SK-N-SH treated with all-trans-retinoic acid at 6 μM for 48 hours (cell line): ENCODE measurements at regions not wholly inside any gene's neighbourhood (a gene's known extent, or its start where the extent isn't known, plus 50 kb on each side); places are given as distances from the start of the nearest gene placed in this dataset.

Experiments used
- ATAC-seq: fragments of 200-7000 bp; cut with Tn5 transposase; 3 replicates; pipeline ENCODE4 v1.9.1; 2020; ENCODE audit warnings: mild to moderate bottlenecking, moderate library complexity
- ARNTL ChIP-seq: fragments of 450-650 bp; formaldehyde crosslinking; IDR thresholded peaks from 2 replicates; pipeline ENCODE4 v1.5.0; 2020; ENCODE audit warnings: low read depth, mild to moderate bottlenecking, moderate library complexity, borderline replicate concordance
- BACH2 ChIP-seq: fragments of 250-450 bp; sonication (Bioruptor Pico); IDR thresholded peaks from 2 replicates; pipeline ENCODE4 v1.9.0; 2021; ENCODE audit warnings: mild to moderate bottlenecking, borderline replicate concordance
- CSDC2 ChIP-seq: fragments of 250-450 bp; sonication (Bioruptor Pico); IDR thresholded peaks from 2 replicates; pipeline ENCODE4 v1.5.0; 2020; ENCODE audit warnings: mild to moderate bottlenecking, moderate library complexity
- ESRRG ChIP-seq: fragments of 250-450 bp; sonication (Bioruptor Pico); IDR thresholded peaks from 2 replicates; pipeline ENCODE4 v1.6.1; 2021; ENCODE audit warnings: mild to moderate bottlenecking
- GLIS3 ChIP-seq: fragments of 250-450 bp; sonication (Bioruptor Pico); IDR thresholded peaks from 2 replicates; pipeline ENCODE4 v1.5.0; 2020; ENCODE audit warnings: mild to moderate bottlenecking, moderate library complexity
- ISL1 ChIP-seq: fragments of 250-450 bp; sonication (Bioruptor Pico); IDR thresholded peaks from 2 replicates; pipeline ENCODE4 v2.1.2; 2022; ENCODE audit warnings: mild to moderate bottlenecking, moderate library complexity
- PPARA ChIP-seq: fragments of 250-450 bp; sonication (Bioruptor Pico); IDR thresholded peaks from 2 replicates; pipeline ENCODE4 v1.5.0; 2020; ENCODE audit warnings: mild to moderate bottlenecking, borderline replicate concordance
- RARB ChIP-seq: fragments of 250-450 bp; sonication (Bioruptor Pico); IDR thresholded peaks from 2 replicates; pipeline ENCODE4 v1.8.0; 2021; ENCODE audit warnings: mild to moderate bottlenecking, moderate library complexity
- SNAI2 ChIP-seq: fragments of 250-450 bp; sonication (Bioruptor Pico); IDR thresholded peaks from 2 replicates; pipeline ENCODE4 v1.5.0; 2020; ENCODE audit warnings: mild to moderate bottlenecking, moderate library complexity
- TCF4 ChIP-seq: fragments of 250-450 bp; sonication (Bioruptor Pico); IDR thresholded peaks from 2 replicates; pipeline ENCODE4 v1.8.0; 2021; ENCODE audit warnings: mild to moderate bottlenecking, moderate library complexity, borderline replicate concordance
- TOX ChIP-seq: fragments of 250-450 bp; sonication (Bioruptor Pico); IDR thresholded peaks from 2 replicates; pipeline ENCODE4 v1.8.0; 2021; ENCODE audit warnings: mild to moderate bottlenecking, moderate library complexity, borderline replicate concordance
- ZC3H10 ChIP-seq: fragments of 250-450 bp; sonication (Bioruptor Pico); IDR thresholded peaks from 2 replicates; pipeline ENCODE4 v1.5.1; 2021; ENCODE audit warnings: mild to moderate bottlenecking, moderate library complexity
- ZFP3 ChIP-seq: fragments of 250-450 bp; sonication (Bioruptor Pico); IDR thresholded peaks from 2 replicates; pipeline ENCODE4 v1.5.0; 2020; ENCODE audit warnings: mild to moderate bottlenecking, moderate library complexity
- ZFP30 ChIP-seq: fragments of 450-650 bp; formaldehyde crosslinking; IDR thresholded peaks from 2 replicates; pipeline ENCODE4 v1.5.0; 2022; ENCODE audit warnings: mild to moderate bottlenecking, moderate library complexity
- ZNF565 ChIP-seq: fragments of 450-650 bp; formaldehyde crosslinking; conservative IDR thresholded peaks from 2 replicates; pipeline ENCODE4 v1.5.0; 2020; ENCODE audit warnings: low read depth, mild to moderate bottlenecking, moderate library complexity
- ZNF70 ChIP-seq: fragments of 450-650 bp; formaldehyde crosslinking; IDR thresholded peaks from 2 replicates; pipeline ENCODE4 v1.5.0; 2020; ENCODE audit warnings: mild to moderate bottlenecking, moderate library complexity
- ZNF8 ChIP-seq: fragments of 450-650 bp; formaldehyde crosslinking; IDR thresholded peaks from 2 replicates; pipeline ENCODE4 v1.5.0; 2020; ENCODE audit warnings: mild to moderate bottlenecking, moderate library complexity
- TF ChIP-seq, protein P1 (sequence below): fragments of 250-450 bp; sonication (Bioruptor Pico); IDR thresholded peaks from 2 replicates; pipeline ENCODE4 v1.8.0; 2020; ENCODE audit warnings: mild to moderate bottlenecking, moderate library complexity, borderline replicate concordance
- TF ChIP-seq, protein P2 (sequence below): fragments of 250-450 bp; sonication (Bioruptor Pico); IDR thresholded peaks from 2 replicates; pipeline ENCODE4 v1.5.0; 2020; ENCODE audit warnings: mild to moderate bottlenecking, moderate library complexity
- TF ChIP-seq, protein P3 (sequence below): fragments of 250-450 bp; sonication (Bioruptor Pico); IDR thresholded peaks from 2 replicates; pipeline ENCODE4 v1.5.1; 2021; ENCODE audit warnings: mild to moderate bottlenecking, moderate library complexity
- TF ChIP-seq, protein P4 (sequence below): fragments of 250-450 bp; sonication (Bioruptor Pico); IDR thresholded peaks from 2 replicates; pipeline ENCODE4 v1.5.1; 2020; ENCODE audit warnings: low read depth, mild to moderate bottlenecking, moderate library complexity

DNA sequence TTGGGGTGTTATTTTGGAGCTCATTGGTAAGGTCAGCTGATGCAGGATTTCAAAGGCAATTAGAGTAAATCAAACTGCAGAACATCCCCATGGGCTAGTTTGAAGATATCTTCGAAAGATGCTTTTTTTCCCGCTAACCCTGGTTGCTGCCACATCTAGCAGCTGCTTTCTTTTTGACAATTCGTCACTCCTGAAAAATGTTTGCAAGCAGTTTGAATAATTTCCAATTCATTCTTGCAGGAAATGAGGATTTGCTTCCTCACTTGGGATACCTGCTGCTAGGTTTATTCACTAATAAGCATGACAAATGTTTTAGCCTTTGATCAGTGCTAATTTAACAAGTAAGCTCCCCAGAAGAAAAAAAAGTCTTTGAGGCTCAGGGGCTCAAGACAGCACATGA, 649.6 kb upstream of the RORB start:
- no peak for ATAC-seq
- TF ChIP-seq, protein P1, sequence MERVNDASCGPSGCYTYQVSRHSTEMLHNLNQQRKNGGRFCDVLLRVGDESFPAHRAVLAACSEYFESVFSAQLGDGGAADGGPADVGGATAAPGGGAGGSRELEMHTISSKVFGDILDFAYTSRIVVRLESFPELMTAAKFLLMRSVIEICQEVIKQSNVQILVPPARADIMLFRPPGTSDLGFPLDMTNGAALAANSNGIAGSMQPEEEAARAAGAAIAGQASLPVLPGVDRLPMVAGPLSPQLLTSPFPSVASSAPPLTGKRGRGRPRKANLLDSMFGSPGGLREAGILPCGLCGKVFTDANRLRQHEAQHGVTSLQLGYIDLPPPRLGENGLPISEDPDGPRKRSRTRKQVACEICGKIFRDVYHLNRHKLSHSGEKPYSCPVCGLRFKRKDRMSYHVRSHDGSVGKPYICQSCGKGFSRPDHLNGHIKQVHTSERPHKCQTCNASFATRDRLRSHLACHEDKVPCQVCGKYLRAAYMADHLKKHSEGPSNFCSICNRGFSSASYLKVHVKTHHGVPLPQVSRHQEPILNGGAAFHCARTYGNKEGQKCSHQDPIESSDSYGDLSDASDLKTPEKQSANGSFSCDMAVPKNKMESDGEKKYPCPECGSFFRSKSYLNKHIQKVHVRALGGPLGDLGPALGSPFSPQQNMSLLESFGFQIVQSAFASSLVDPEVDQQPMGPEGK (CRISPR knock-in tag): no peak
- TF ChIP-seq SNAI2 (CRISPR knock-in tag): no peak
- no peak for TF ChIP-seq ZNF70 (CRISPR knock-in tag)
- no peak for TF ChIP-seq RARB (CRISPR knock-in tag)
- no peak for TF ChIP-seq CSDC2 (CRISPR knock-in tag)
- TF ChIP-seq, protein P2, sequence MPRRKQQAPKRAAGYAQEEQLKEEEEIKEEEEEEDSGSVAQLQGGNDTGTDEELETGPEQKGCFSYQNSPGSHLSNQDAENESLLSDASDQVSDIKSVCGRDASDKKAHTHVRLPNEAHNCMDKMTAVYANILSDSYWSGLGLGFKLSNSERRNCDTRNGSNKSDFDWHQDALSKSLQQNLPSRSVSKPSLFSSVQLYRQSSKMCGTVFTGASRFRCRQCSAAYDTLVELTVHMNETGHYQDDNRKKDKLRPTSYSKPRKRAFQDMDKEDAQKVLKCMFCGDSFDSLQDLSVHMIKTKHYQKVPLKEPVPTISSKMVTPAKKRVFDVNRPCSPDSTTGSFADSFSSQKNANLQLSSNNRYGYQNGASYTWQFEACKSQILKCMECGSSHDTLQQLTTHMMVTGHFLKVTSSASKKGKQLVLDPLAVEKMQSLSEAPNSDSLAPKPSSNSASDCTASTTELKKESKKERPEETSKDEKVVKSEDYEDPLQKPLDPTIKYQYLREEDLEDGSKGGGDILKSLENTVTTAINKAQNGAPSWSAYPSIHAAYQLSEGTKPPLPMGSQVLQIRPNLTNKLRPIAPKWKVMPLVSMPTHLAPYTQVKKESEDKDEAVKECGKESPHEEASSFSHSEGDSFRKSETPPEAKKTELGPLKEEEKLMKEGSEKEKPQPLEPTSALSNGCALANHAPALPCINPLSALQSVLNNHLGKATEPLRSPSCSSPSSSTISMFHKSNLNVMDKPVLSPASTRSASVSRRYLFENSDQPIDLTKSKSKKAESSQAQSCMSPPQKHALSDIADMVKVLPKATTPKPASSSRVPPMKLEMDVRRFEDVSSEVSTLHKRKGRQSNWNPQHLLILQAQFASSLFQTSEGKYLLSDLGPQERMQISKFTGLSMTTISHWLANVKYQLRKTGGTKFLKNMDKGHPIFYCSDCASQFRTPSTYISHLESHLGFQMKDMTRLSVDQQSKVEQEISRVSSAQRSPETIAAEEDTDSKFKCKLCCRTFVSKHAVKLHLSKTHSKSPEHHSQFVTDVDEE (CRISPR knock-in tag): no peak
- TF ChIP-seq, protein P3, sequence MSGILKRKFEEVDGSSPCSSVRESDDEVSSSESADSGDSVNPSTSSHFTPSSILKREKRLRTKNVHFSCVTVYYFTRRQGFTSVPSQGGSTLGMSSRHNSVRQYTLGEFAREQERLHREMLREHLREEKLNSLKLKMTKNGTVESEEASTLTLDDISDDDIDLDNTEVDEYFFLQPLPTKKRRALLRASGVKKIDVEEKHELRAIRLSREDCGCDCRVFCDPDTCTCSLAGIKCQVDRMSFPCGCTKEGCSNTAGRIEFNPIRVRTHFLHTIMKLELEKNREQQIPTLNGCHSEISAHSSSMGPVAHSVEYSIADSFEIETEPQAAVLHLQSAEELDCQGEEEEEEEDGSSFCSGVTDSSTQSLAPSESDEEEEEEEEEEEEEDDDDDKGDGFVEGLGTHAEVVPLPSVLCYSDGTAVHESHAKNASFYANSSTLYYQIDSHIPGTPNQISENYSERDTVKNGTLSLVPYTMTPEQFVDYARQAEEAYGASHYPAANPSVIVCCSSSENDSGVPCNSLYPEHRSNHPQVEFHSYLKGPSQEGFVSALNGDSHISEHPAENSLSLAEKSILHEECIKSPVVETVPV: no peak
- TF ChIP-seq ISL1: no peak
- no peak for TF ChIP-seq ZFP3 (CRISPR knock-in tag)
- no peak for TF ChIP-seq ARNTL (CRISPR knock-in tag)
- no peak for TF ChIP-seq GLIS3 (CRISPR knock-in tag)
- no peak for TF ChIP-seq ZC3H10 (CRISPR knock-in tag)
- TF ChIP-seq ZNF8 (CRISPR knock-in tag): no peak
- TF ChIP-seq ZFP30 (CRISPR knock-in tag): no peak
- no peak for TF ChIP-seq TOX (CRISPR knock-in tag)
- no peak for TF ChIP-seq TCF4 (CRISPR knock-in tag)
- no peak for TF ChIP-seq ZNF565 (CRISPR knock-in tag)
- TF ChIP-seq ESRRG (CRISPR knock-in tag): no peak
- no peak for TF ChIP-seq PPARA (CRISPR knock-in tag)
- TF ChIP-seq, protein P4, sequence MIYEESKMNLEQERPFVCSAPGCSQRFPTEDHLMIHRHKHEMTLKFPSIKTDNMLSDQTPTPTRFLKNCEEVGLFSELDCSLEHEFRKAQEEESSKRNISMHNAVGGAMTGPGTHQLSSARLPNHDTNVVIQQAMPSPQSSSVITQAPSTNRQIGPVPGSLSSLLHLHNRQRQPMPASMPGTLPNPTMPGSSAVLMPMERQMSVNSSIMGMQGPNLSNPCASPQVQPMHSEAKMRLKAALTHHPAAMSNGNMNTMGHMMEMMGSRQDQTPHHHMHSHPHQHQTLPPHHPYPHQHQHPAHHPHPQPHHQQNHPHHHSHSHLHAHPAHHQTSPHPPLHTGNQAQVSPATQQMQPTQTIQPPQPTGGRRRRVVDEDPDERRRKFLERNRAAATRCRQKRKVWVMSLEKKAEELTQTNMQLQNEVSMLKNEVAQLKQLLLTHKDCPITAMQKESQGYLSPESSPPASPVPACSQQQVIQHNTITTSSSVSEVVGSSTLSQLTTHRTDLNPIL (CRISPR knock-in tag): no peak

DNA sequence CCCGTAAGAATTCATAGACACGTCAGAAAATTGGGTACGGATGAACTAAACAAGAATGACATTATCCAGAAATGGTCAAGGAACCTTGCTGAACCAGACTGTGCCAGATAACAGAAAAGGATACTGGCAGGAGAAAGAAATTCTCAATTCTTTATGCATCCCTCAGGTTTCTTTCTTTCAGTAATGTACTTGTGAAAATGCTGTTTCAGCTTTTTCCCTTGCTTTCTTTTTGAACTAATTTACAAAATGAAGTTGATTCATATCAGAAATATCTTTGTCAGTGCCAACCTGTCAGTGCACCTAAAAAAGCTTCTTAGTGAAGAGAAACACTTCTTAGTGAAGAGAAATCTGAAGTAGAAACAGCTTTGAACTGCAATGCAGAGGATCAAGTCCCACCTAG, 643.6 kb upstream of the RORB start:
- TF ChIP-seq PPARA (CRISPR knock-in tag): no peak
- no peak for TF ChIP-seq ZNF8 (CRISPR knock-in tag)
- TF ChIP-seq, protein P4 (CRISPR knock-in tag): no peak
- no peak for TF ChIP-seq ESRRG (CRISPR knock-in tag)
- TF ChIP-seq, protein P2 (CRISPR knock-in tag): no peak
- TF ChIP-seq BACH2 (CRISPR knock-in tag): no peak
- no peak for TF ChIP-seq ZFP30 (CRISPR knock-in tag)
- TF ChIP-seq ISL1: no peak
- no peak for TF ChIP-seq ZNF565 (CRISPR knock-in tag)
- TF ChIP-seq, protein P1 (CRISPR knock-in tag): no peak
- no peak for TF ChIP-seq TOX (CRISPR knock-in tag)
- no peak for TF ChIP-seq ARNTL (CRISPR knock-in tag)
- no peak for TF ChIP-seq ZNF70 (CRISPR knock-in tag)
- TF ChIP-seq, all 23 proteins: peak for 0
- ATAC-seq: no peak
